ENCODE measurements at regions not wholly inside any gene's neighbourhood (a gene's known extent, or its start where the extent isn't known, plus 50 kb on each side); places are given as distances from the start of the nearest gene placed in this dataset.

- no peak for TF ChIP-seq CTCF (conservative IDR thresholded peaks at IDR 0.05; ENCODE audit: low read depth, low read length)
- Histone ChIP-seq H3K27ac (no peak overlapping the region), H4K20me1 (ENCODE audit: insufficient read depth) (no peaks in the 10 kb centered on the region), H3K79me2 (ENCODE audit: insufficient read depth, low read depth) (no peaks in the 10 kb centered on the region), H3K4me3 (IDR thresholded peaks at IDR 0.05; ENCODE audit: insufficient read depth, low read depth, low read length) (no peak overlapping the region), H3K4me1 (ENCODE audit: low read depth, poor library complexity, severe bottlenecking) (no peaks in the 10 kb centered on the region), H3K36me3 (ENCODE audit: insufficient read depth) (no peaks in the 10 kb centered on the region), H3K27me3 (ENCODE audit: insufficient read depth, low read depth) (no peaks in the 10 kb centered on the region), H3K9ac (no peak overlapping the region), H2AFZ (ENCODE audit: low read depth) (no peak overlapping the region), H3K4me2 (no peak overlapping the region)
Observed at GRCh38 chr10:109166935-109167334, 756.4 kb downstream of the XPNPEP1 start.

GRCh38 chr10:109159351-109159750 is 764.0 kb downstream of the XPNPEP1 start:
- Histone ChIP-seq H3K27me3 (ENCODE audit: insufficient read depth, low read depth) (no peaks in the 10 kb centered on the region), H4K20me1 (ENCODE audit: insufficient read depth) (no peaks in the 10 kb centered on the region), H3K9ac (no peak overlapping the region), H2AFZ (ENCODE audit: low read depth) (no peak overlapping the region), H3K4me1 (ENCODE audit: low read depth, poor library complexity, severe bottlenecking) (no peaks in the 10 kb centered on the region), H3K36me3 (ENCODE audit: insufficient read depth) (no peaks in the 10 kb centered on the region), H3K27ac (no peak overlapping the region), H3K79me2 (ENCODE audit: insufficient read depth, low read depth) (no peaks in the 10 kb centered on the region), H3K4me3 (IDR thresholded peaks at IDR 0.05; ENCODE audit: insufficient read depth, low read depth, low read length) (no peak overlapping the region), H3K4me2 (no peak overlapping the region)
- no peak for TF ChIP-seq CTCF (conservative IDR thresholded peaks at IDR 0.05; ENCODE audit: low read depth, low read length)

- no peaks in the 10 kb centered on the region for H3K36me3 ChIP-seq (ENCODE audit: insufficient read depth)
- H3K27ac ChIP-seq, result no peak overlapping the region
Observed at GRCh38 chr10:109156396-109156795, 766.9 kb downstream of the XPNPEP1 start.

GRCh38 chr10:109149666-109150350 is 773.5 kb downstream of the XPNPEP1 start:
- no peak for TF ChIP-seq CTCF (conservative IDR thresholded peaks at IDR 0.05; ENCODE audit: low read depth, low read length)
- Histone ChIP-seq H3K4me1 (ENCODE audit: low read depth, poor library complexity, severe bottlenecking) (no peaks in the 10 kb centered on the region), H3K4me3 (IDR thresholded peaks at IDR 0.05; ENCODE audit: insufficient read depth, low read depth, low read length) (no peak overlapping the region), H3K27me3 (ENCODE audit: insufficient read depth, low read depth) (no peaks in the 10 kb centered on the region), H4K20me1 (ENCODE audit: insufficient read depth) (no peaks in the 10 kb centered on the region), H3K27ac (no peak overlapping the region), H3K79me2 (ENCODE audit: insufficient read depth, low read depth) (no peaks in the 10 kb centered on the region), H3K9ac (no peak overlapping the region), H3K36me3 (ENCODE audit: insufficient read depth) (no peaks in the 10 kb centered on the region), H3K4me2 (no peak overlapping the region), H2AFZ (ENCODE audit: low read depth) (no peak overlapping the region)

More at GRCh38 chr10:109156396-109156795, 766.9 kb downstream of the XPNPEP1 start:
- no peaks in the 10 kb centered on the region for H4K20me1 ChIP-seq (ENCODE audit: insufficient read depth)
- no peak overlapping the region for H3K4me3 ChIP-seq (IDR thresholded peaks at IDR 0.05; ENCODE audit: insufficient read depth, low read depth, low read length)
- H2AFZ ChIP-seq (ENCODE audit: low read depth), result no peak overlapping the region
- no peaks in the 10 kb centered on the region for H3K79me2 ChIP-seq (ENCODE audit: insufficient read depth, low read depth)
- TF ChIP-seq CTCF (conservative IDR thresholded peaks at IDR 0.05; ENCODE audit: low read depth, low read length), result no peak
- H3K4me2 ChIP-seq, result no peak overlapping the region
- no peaks in the 10 kb centered on the region for H3K27me3 ChIP-seq (ENCODE audit: insufficient read depth, low read depth)
- no peak overlapping the region for H3K9ac ChIP-seq
- no peaks in the 10 kb centered on the region for H3K4me1 ChIP-seq (ENCODE audit: low read depth, poor library complexity, severe bottlenecking)

All from KMS-11 (cell line).